ENCODE measurements at regions not wholly inside any gene's neighbourhood (a gene's known extent, or its start where the extent isn't known, plus 50 kb on each side); places are given as distances from the start of the nearest gene placed in this dataset.
"Not testable (repeated sequence)": the region's sequence is repeated elsewhere in the genome, so short reads cannot be mapped to it uniquely, and the experiment has no call there.

DNA sequence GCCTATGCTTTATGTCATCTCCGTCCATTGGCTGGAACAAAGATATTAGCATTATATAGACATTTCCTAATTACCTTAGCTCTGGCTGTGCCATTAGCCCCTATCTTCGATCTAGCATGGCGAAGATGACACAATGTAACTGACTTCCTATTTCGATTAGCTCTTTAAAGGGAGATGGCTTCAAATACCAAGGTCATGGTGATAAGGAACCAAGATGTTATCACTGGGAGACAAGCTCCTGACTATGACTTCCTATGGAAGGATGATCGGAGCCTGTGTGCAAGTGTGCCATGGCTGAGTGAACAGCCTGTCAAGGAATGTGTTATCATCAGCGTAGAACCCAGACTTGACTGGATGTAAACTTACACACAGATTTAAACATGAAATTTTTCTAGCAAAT, 602.1 kb downstream of the PSAT1 start:
- intact Hi-C loops (cut with DNase I) = no loop called here
- Histone ChIP-seq H3K4me1 (ENCODE audit: control insufficient read depth, insufficient read depth, low read length) (no peaks in the 10 kb centered on the region), H3K27me3 (ENCODE audit: control insufficient read depth, insufficient read depth) (no peaks in the 10 kb centered on the region), H3K27ac (ENCODE audit: low read length) (no peak overlapping the region), H3K9me3 (ENCODE audit: control insufficient read depth, low read length) (no peaks in the 10 kb centered on the region), H3K4me3 (ENCODE audit: low read length) (no peak overlapping the region)
- DNase-seq (no peak), ATAC-seq (no peak)
- WGBS = 83% methylated on average over 6 of the region's 6 CpGs

DNA sequence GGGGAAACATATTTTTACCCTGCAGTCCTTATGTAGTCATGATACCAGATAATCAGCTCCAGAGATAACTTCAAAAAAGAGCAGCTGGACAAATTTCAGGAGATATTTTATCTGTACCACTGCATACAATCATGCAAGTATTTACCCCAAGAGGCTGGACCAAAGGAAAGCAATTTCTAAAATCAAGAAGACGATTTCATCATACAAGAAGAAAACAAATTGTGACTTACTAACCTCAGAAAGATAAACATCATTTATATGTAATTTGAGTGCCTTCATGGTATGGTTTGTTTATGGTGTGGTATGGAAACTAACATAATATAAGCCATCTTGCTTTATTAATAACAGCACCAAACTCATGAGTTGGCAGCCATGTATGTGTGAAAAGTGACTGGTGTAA, 603.6 kb downstream of the PSAT1 start:
- H3K9me3 ChIP-seq (ENCODE audit: control insufficient read depth, low read length) = no peaks in the 10 kb centered on the region
- 68% methylated on average over 1 of the region's 1 CpG for WGBS
- no peaks in the 10 kb centered on the region for H3K4me1 ChIP-seq (ENCODE audit: control insufficient read depth, insufficient read depth, low read length)
- H3K27ac ChIP-seq (ENCODE audit: low read length) = no peak overlapping the region
- no peaks in the 10 kb centered on the region for H3K27me3 ChIP-seq (ENCODE audit: control insufficient read depth, insufficient read depth)
- H3K4me3 ChIP-seq (ENCODE audit: low read length) = no peak overlapping the region
- no peak for ATAC-seq
- intact Hi-C loops (cut with DNase I) = no loop called here
- DNase-seq = no peak

DNA sequence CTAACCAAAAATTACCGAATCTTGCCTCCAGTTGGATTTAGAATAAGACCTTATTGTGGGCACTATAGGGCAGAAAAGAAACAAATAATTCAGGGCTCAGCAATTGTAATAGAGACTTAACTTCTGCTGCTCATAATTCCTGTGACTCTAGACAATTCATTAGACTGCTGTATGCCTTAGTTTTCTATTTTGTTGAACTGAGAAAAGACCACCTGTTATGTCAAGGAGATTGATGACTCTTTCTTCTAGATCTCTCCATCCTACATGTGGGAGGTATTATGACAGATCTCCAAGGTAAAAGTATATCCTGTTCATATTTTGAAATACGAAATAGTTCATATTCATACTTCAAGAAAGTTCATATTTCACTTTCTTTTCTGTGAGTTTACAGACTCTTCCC, 605.1 kb downstream of the PSAT1 start:
- Histone ChIP-seq H3K4me1 (ENCODE audit: control insufficient read depth, insufficient read depth, low read length) (no peaks in the 10 kb centered on the region), H3K27me3 (ENCODE audit: control insufficient read depth, insufficient read depth) (no peaks in the 10 kb centered on the region), H3K4me3 (ENCODE audit: low read length) (no peak overlapping the region), H3K9me3 (ENCODE audit: control insufficient read depth, low read length) (no peaks in the 10 kb centered on the region), H3K27ac (ENCODE audit: low read length) (no peak overlapping the region)
- WGBS = 78% methylated on average over 2 of the region's 2 CpGs
- intact Hi-C loops (cut with DNase I) = no loop called here
- ATAC-seq = no peak
- DNase-seq = no peak

DNA sequence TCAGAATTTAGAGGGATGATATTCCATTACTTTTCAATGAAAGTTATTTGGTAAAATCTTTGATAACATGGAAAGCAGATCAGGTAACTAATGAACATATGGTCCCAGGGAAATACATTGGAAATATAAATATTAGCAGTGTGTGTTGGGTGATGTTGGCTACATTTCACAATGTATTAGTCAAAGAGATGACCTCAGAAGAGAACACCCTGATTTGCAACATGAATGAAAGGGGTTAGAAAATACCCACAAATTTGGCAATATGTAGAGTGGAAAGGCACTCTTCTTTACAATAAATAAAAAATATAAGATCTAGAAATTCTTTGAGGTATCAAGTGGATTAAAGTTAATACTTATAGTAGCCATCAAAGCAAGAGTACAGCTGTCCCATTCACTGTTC, 606.7 kb downstream of the PSAT1 start:
- Histone ChIP-seq H3K27me3 (ENCODE audit: control insufficient read depth, insufficient read depth) (no peaks in the 10 kb centered on the region), H3K4me1 (ENCODE audit: control insufficient read depth, insufficient read depth, low read length) (no peaks in the 10 kb centered on the region), H3K4me3 (ENCODE audit: low read length) (no peak overlapping the region), H3K9me3 (ENCODE audit: control insufficient read depth, low read length) (no peaks in the 10 kb centered on the region), H3K27ac (ENCODE audit: low read length) (no peak overlapping the region)
- intact Hi-C loops (cut with DNase I) = no loop called here
- ATAC-seq (no peak), DNase-seq (no peak)

DNA sequence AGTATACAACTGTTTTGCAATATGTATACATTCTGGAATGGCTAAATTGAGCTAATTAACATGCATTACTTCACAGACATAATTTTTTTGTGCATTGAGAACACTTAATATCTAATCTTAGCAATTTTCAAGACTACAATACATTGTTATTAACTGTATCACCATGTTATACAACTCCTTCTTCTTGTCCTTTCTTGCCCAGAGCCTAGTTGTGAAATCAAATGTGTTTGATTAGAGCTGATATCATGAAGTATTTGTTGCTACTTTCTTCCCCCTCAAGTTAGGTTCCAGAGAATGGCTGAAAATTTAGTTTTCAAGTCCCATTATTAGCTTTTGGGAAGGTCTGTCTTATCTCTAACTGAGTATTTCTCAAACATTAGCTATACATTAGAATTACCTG, 607.8 kb downstream of the PSAT1 start:
- no peaks in the 10 kb centered on the region for H3K9me3 ChIP-seq (ENCODE audit: control insufficient read depth, low read length)
- DNase-seq = no peak
- intact Hi-C loops (cut with DNase I) = no loop called here
- H3K4me1 ChIP-seq (ENCODE audit: control insufficient read depth, insufficient read depth, low read length) = no peaks in the 10 kb centered on the region
- no peak for ATAC-seq
- no peaks in the 10 kb centered on the region for H3K27me3 ChIP-seq (ENCODE audit: control insufficient read depth, insufficient read depth)
- H3K27ac ChIP-seq (ENCODE audit: low read length) = no peak overlapping the region
- H3K4me3 ChIP-seq (ENCODE audit: low read length) = no peak overlapping the region

DNA sequence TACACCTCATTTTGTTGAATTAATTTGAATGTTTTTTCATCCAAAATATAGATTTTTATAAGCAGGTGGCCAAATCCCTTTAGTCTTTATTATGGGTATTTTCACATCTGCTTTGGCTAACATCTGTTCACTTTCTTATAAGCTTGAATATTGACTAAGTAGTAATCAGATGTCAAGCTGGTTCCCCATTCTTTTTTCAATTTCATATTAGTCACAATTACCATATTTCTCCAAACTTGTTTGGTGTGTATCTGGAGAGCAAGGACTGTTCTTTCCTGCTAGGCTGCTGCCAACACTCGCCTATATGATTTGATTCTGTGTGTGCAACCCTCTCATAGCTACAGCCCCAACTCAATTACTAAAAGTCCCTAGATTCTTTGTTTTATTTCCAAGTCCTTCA, 608.5 kb downstream of the PSAT1 start:
- WGBS = 63% methylated on average over 1 of the region's 1 CpG
- Histone ChIP-seq H3K9me3 (ENCODE audit: control insufficient read depth, low read length) (no peaks in the 10 kb centered on the region), H3K4me3 (ENCODE audit: low read length) (no peak overlapping the region), H3K27me3 (ENCODE audit: control insufficient read depth, insufficient read depth) (no peaks in the 10 kb centered on the region), H3K27ac (ENCODE audit: low read length) (no peak overlapping the region), H3K4me1 (ENCODE audit: control insufficient read depth, insufficient read depth, low read length) (no peaks in the 10 kb centered on the region)
- DNase-seq (no peak), ATAC-seq (no peak)
- intact Hi-C loops (cut with DNase I) = no loop called here

DNA sequence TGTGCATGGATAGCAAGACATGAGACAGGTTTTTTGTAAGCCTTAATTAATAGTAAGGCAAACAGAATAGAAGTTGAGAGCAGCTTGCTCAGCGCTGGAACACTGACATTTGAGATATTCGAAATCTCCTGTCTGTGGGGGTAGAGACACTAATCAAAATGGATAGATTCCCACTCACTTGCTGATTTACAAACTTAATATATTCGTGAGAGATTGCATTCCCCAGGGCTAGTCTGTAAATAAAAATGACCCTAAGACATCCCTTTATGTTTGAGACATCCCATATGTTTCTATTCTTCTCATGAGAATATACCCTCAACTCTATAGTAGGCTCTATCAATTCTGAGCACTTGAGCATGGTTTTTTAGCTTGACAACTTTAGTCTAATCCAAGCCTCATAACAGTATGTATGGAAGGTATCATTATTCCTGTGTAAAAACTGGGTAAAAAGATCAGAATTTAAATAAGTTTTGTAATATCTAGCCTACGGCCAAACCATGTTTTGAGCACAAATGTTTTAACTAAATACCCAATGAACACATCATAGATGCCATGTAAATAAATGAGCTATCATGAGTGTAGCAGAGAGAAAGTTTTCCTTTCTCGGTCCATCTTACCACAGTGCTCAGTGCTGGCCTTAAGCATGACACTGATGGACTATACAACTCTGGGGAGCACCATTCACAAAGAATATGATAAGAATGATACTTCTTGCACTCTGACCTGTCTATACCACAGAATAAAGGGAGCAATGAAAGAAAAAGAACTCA, 609.2 kb downstream of the PSAT1 start:
- H3K4me1 ChIP-seq (ENCODE audit: control insufficient read depth, insufficient read depth, low read length) = no peaks in the 10 kb centered on the region
- H3K9me3 ChIP-seq (ENCODE audit: control insufficient read depth, low read length) = no peaks in the 10 kb centered on the region
- H3K4me3 ChIP-seq (ENCODE audit: low read length) = no peak overlapping the region
- intact Hi-C loops (cut with DNase I) = no loop called here
- DNase-seq (no peak), ATAC-seq (no peak)
- no peaks in the 10 kb centered on the region for H3K27me3 ChIP-seq (ENCODE audit: control insufficient read depth, insufficient read depth)
- H3K27ac ChIP-seq (ENCODE audit: low read length) = no peak overlapping the region
- 56% methylated on average over 5 of the region's 5 CpGs for WGBS

DNA sequence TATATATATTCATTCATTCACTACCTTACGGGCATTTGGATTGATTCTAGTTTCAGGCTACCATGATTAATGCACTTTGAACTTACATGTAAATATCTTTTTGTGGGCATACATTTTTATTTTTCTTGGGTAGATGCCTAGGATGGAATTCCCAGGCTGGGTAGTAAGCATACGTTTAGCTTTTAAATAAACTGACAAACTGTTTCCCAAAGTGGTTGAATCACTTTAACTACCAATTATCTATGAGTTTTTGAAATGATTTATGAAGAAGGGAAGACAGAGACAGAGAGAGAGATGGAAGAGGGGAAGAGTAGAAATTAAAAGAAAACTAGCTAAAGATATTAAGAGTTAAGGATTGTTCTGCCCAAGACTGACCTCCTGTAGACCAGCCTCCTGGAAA, 612.6 kb downstream of the PSAT1 start:
- 68% methylated on average over 2 of the region's 2 CpGs for WGBS
- Histone ChIP-seq H3K27me3 (ENCODE audit: control insufficient read depth, insufficient read depth) (no peaks in the 10 kb centered on the region), H3K27ac (ENCODE audit: low read length) (no peak overlapping the region), H3K9me3 (ENCODE audit: control insufficient read depth, low read length) (no peaks in the 10 kb centered on the region), H3K4me1 (ENCODE audit: control insufficient read depth, insufficient read depth, low read length) (no peaks in the 10 kb centered on the region), H3K4me3 (ENCODE audit: low read length) (no peak overlapping the region)
- intact Hi-C loops (cut with DNase I) = no loop called here
- ATAC-seq (no peak), DNase-seq (no peak)

DNA sequence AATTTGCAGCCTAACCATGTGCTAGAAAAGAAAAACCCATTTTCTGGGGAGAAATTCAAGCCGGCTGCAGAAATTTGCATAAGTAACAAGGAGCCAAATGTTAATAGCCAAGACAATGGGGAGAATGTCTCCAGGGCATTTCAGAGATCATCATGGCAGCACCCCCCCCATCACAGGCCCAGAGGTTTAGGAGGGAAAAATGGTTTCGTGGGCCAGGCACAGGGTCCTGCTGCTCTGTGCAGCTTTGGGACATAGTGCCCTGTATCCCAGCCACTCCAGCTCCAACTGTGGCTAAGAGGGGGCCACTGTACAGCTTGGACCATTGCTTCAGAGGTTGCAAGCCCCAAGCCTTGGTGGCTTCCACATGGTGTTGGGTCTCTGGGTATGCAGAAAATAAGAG, 620.0 kb downstream of the PSAT1 start:
- H3K27me3 ChIP-seq (ENCODE audit: control insufficient read depth, insufficient read depth); H3K9me3 ChIP-seq (ENCODE audit: control insufficient read depth, low read length); DNase-seq; H3K4me3 ChIP-seq (ENCODE audit: low read length); H3K4me1 ChIP-seq (ENCODE audit: control insufficient read depth, insufficient read depth, low read length); ATAC-seq; intact Hi-C loops (cut with DNase I); H3K27ac ChIP-seq (ENCODE audit: low read length): not testable (repeated sequence)
- 89% methylated on average over 2 of the region's 2 CpGs for WGBS

DNA sequence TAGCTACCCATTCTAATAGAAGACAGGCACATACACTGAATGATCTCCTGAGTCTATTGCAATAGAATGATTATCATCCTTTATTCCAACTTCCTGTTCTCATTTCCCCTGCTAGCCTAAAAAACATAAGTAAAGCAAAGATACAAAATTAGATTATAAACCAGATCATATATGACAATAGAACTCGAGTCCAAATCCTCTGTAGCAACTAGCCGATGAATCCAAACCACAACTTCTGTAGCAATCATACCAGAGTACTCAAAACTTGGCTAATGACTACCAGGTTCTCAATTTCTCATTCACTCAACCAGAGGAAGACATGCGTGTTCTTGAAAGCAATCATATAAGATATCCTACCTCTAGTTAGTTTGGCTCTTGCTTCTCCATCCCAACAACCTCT, 622.1 kb downstream of the PSAT1 start:
- Histone ChIP-seq H3K4me3 (ENCODE audit: low read length) (no peak overlapping the region), H3K4me1 (ENCODE audit: control insufficient read depth, insufficient read depth, low read length) (no peaks in the 10 kb centered on the region), H3K27ac (ENCODE audit: low read length) (no peak overlapping the region), H3K9me3 (ENCODE audit: control insufficient read depth, low read length) (no peaks in the 10 kb centered on the region), H3K27me3 (ENCODE audit: control insufficient read depth, insufficient read depth) (no peaks in the 10 kb centered on the region)
- DNase-seq (no peak), ATAC-seq (no peak)
- WGBS = 57% methylated on average over 3 of the region's 3 CpGs
- intact Hi-C loops (cut with DNase I) = no loop called here

DNA sequence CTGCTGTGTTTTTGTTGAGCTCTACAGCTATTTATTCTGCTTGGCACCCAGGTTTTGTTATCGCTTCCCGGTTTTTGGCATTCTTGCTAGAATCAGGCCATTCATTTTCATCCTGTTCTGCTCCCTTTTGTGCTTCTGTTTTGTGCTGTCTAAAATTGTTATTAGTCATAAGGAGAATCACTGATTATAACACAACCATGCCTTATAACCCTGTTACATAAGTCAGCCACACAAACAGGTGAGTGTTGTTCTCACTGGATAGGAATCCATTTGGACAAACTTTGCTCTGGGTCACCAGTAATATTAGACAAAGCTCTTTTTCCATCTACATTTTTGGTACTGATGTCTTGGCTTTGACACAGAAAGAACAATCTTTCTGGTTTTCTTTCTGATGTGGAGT, 622.8 kb downstream of the PSAT1 start:
- ATAC-seq (no peak), DNase-seq (no peak)
- Histone ChIP-seq H3K27ac (ENCODE audit: low read length) (no peak overlapping the region), H3K4me3 (ENCODE audit: low read length) (no peak overlapping the region), H3K9me3 (ENCODE audit: control insufficient read depth, low read length) (no peaks in the 10 kb centered on the region), H3K27me3 (ENCODE audit: control insufficient read depth, insufficient read depth) (no peaks in the 10 kb centered on the region), H3K4me1 (ENCODE audit: control insufficient read depth, insufficient read depth, low read length) (no peaks in the 10 kb centered on the region)
- WGBS = 95% methylated on average over 2 of the region's 2 CpGs
- intact Hi-C loops (cut with DNase I) = no loop called here

DNA sequence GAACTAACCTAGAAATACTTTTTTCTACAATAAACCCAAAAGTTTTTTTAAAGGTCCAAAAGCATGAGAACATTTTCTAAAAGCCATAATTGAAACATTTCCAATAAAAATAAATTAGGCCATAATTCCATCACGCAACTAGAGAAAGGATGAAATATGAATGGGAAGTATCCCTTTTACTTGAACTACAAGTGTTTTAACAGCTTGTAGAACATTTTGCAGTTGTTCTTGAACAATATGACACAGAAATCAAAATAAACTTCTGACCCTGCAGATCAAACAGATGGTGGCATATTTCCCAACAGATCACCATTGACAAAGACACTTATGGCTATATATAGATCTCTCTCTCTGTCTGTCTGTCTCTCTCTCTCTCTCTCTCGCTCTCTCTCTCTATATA, 624.4 kb downstream of the PSAT1 start:
- H3K4me1 ChIP-seq (ENCODE audit: control insufficient read depth, insufficient read depth, low read length) = no peaks in the 10 kb centered on the region
- no peak overlapping the region for H3K4me3 ChIP-seq (ENCODE audit: low read length)
- intact Hi-C loops (cut with DNase I) = no loop called here
- DNase-seq (no peak), ATAC-seq (no peak)
- no peak overlapping the region for H3K27ac ChIP-seq (ENCODE audit: low read length)
- no peaks in the 10 kb centered on the region for H3K27me3 ChIP-seq (ENCODE audit: control insufficient read depth, insufficient read depth)
- H3K9me3 ChIP-seq (ENCODE audit: control insufficient read depth, low read length) = no peaks in the 10 kb centered on the region
- WGBS = 50% methylated on average over 2 of the region's 2 CpGs
